A673 (cell line): ENCODE measurements at regions not wholly inside any gene's neighbourhood (a gene's known extent, or its start where the extent isn't known, plus 50 kb on each side); places are given as distances from the start of the nearest gene placed in this dataset.

Experiments used
- CTCF ChIP-seq: fragments of 300-800, 200-600 bp; sonication (generic); conservative IDR thresholded peaks from 2 replicates; pipeline ENCODE4 v1.5.1; 2017; ENCODE audit warnings: low read depth, mild to moderate bottlenecking, antibody characterized with exemption, low read length, moderate library complexity, mixed read lengths
- EZH2 ChIP-seq: fragments of 200-600 bp; sonication (generic); IDR thresholded peaks from 2 replicates; pipeline ENCODE4 v1.6.1; 2017; ENCODE audit warnings: borderline replicate concordance, low read depth, mild to moderate bottlenecking, mixed read lengths, antibody characterized with exemption, low read length; ENCODE audit not compliant: poor library complexity, severe bottlenecking

DNA sequence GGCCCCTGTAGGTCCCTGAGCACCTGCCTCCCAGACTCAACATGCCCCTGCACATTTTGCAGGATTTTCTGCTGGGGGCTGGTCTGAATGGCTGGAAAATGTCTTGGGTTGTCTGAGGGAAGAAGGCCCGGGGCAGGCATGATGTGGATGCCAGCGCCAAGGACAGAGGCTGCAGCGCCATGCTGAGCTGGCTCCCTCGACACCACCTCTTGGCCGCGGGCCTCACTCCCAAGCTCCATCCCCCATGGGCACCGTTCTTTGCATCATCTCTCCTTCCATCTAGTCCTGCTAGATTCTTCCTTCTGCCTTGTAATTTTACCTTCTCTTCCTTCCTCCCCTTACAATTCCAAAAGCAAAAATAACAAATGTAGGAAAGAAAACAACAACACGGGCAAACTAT lies 70.6 kb downstream of the ZIC5 start:
- TF ChIP-seq CTCF (no peak), EZH2 (no peak)
